ENCODE measurements at regions not wholly inside any gene's neighbourhood (a gene's known extent, or its start where the extent isn't known, plus 50 kb on each side); places are given as distances from the start of the nearest gene placed in this dataset.

DNA sequence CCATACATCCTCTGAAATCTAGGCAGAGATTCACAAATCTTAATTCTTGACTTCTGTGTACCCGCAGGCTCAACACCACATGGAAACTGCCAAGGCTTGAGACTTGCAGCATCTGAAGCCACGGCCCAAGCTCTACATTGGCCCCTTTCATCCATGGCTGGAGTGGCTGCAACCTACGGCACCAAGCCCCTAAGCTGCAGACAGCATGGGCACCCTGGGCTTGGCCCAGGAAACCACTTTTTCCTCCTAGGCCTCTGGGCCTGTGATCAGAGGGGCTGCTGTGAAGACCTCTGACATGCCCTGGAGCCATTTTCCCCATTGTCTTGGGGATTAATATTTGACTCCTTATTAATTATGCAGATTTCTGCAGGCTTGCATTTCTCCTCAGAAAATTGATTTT lies 457.9 kb downstream of the GRIA2 start:
- DNase-seq (ENCODE audit: low read depth in 3 of 3), result no peak

DNA sequence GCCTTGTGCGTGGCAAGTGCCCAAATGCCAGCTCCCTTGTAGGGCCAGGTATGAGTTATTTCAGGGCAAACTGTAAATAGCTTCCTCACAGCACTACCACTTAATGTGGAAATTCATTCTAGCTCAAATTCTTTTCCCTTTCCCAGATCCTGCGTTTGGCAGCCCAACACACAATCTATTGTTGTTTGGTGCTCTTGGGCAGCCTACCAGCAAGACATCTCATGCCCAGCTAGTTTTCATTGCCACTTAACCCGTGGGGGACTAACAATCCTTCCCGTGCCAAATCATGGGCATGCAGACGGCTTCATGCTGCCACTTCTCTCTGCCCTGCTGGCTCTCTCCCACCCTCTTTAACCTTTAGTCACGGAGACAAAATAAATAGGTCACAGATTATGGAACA lies 454.2 kb downstream of the GRIA2 start:
- no peak for DNase-seq (ENCODE audit: low read depth in 3 of 3)

DNA sequence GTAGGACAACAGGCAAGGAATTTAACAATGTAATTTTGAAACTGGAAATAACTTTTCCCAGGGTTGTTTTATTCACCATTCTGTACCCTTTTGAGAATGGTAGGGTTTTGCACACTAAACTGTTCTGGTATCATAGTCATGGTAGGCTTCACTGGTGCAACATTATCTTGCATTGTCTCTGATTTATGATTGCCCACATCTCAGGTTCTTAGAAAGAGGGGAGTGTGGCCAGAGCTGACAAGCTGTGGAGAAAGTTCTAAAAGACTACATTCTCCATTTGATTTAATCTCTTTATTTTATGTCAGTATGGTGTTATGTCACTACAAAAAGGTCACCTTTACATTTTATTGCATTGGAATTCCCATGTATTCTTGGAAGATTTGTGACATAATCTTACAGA lies 447.3 kb downstream of the GRIA2 start:
- DNase-seq (ENCODE audit: low read depth in 3 of 3), result no peak

DNA sequence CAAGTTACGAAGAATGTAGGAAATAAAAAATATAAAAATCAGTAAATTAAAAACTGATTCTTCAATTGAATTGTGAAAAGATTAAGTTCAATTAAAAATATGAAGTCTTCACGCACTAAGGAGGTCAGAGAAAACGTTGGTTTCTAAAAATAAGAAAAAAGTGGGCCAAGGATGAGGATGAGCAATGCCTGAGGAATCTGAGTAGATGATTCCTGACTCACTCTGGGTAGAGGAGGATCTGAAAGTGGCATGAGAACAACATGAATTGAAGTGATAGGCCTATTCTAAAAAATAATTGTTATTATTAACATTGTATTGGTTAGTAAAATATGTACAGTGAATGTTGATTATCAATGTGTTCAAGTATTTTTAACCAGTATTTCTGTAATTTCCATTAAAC lies 444.2 kb downstream of the GRIA2 start:
- DNase-seq (ENCODE audit: low read depth in 3 of 3), result no peak

DNA sequence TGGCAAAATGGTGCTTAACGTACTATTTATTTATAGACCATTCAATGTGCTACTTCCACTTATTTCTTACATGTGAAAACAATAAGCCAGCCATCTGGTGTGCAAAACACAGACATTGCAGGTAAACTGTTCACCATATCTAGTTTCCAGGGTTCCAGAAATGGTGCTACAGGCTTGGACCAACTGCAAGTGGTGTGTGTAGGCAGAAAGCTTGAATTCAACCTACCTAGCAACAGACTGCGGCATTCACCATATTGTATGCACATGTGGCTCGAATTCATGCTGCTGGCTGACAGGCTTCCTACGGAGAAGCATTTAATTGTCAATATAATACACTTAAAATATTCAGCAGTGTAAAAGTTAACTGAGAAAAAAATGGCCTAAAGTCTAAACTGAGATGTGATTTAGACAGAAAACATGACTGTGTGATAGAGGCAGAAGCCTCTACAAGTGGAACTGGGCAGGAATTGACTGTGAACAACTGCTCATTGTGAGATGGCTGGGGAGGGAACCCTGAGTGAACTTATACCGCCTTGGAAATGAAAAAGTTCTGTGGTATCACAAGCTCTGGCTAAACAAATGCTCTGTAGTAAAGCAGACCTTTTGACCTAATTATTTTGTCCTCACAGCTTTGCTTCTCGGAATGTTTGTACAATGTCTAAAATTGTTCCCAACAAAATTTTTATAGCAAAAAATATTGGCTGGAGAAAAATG lies 434.7 kb downstream of the GRIA2 start:
- DNase-seq (ENCODE audit: low read depth in 3 of 3), result no peak

DNA sequence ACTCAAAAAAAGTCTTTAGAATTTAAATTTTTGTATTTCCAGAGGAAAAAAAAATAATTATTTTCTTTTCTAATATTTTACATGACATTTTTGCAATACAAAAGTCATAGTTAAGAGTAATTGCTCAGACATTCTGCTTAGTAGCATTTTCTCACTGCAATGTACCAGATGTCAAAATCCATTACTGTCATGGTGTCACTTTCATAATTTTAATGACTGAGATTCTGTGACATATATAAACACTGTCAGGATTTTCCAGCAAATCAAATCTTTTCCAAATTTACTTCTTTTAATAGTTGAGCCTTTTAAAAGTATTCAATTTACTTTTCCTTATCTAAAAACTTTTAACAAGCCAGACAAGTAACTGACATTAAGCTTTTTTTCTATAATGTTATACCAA lies 422.7 kb downstream of the GRIA2 start:
- DNase-seq (ENCODE audit: low read depth in 3 of 3), result no peak

DNA sequence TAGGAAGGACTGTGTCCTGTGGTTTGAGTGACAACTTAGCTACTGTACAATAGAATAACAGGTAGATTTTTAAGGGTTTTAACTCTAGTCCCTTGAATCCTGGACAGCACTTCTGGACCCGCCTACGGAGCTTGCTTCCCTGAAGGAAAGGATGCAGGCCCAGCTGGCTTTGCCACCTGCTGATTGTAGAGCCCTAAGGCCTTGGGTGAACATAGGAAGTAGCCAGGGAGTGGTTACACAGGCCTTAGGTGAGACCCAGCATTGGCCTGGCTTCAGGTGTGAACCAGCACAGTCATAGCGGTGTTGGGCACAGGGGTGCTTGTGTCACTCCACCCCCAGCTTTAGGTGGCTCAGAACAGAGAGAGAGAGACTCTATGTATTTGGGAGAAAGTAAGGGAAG lies 413.5 kb downstream of the GRIA2 start:
- no peak for DNase-seq (ENCODE audit: low read depth in 3 of 3)

DNA sequence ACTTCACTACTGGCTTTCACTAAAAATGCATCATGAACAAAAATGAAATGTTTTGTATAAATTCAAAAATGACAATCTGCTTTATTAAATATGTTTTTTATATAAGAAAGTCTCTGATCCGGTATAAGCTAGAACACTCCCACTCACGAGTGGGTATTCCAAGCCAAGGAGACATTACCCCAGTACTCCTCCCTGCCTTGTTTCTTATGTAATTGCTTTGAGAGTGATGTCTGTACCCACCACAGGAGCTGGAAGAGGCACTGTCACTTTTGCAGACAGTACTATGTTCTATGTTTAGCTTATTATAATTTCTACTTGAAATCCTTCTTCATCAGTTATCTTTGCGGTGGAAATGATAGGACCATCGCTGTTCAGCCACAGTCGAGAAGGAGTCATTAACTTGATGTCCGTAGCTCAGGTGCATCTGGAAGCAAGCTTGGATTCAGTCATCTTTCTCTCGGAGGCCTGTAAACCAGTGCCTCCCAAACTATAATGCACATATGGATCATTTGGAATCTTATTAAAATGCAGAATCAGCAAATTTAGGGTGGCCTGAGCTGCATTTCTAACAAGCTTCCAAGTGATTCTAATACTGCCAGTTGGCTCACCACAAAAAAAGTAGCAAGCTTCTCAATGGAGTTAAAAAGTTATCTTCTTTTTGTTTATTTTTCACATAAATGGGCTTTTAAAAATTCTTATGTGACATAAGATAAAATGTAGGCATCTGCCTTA lies 396.4 kb downstream of the GRIA2 start:
- no peak for DNase-seq (ENCODE audit: low read depth in 3 of 3)

DNA sequence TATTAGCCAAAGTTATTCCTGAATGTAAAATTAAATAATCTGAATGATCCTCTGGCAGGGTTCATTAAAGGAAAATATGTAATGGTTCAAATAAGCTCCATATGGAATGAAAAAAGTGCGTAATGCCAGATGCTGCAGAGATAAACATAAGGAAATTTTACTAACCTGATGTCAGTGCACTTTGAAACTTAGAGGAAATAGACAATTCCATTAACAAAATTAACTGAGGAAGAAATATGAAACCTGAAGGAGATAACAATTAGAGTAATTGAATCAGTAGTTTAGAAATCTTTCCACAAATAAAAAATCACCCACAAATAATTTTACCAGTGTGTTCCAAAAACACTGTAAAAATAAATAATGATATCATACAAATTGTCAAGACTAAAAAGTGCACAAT lies 387.5 kb downstream of the GRIA2 start:
- no peak for DNase-seq (ENCODE audit: low read depth in 3 of 3)

DNA sequence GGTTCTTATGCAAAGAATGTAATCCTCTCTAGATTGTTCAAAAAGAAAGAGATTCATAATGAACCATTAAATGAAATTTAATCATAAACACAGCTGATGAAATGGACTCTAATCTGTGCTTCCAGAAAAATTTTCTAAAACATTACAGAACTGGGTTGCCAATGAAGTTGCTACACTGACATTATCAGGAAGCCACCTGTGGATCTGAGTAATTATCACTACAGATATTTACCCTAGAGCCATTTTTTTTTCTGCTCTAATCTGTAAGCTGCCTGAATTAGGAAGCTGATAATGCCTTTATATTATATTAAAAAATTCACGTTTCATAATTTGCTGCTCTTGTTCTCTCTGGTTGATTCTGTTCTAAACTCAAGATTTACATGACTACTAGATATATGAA lies 380.1 kb downstream of the GRIA2 start:
- DNase-seq (ENCODE audit: low read depth in 3 of 3), result no peak

DNA sequence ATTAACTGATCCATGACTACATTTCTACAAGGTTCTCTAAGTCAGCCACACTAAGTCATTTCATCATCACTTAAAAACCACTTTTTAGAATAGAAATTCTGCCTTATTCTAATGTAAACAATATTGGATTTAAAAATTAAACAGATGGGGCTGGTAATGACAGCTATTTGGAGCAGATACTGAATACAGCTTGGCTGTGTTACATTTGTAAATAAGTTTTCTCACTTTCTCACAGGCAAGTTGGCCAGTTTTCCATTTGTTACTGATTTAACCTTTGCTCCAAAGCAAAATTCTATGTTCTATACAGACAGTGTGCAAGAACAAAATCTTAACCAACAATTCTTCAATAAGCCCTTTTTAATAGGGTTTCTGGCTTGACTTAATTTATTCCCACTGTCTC lies 370.7 kb downstream of the GRIA2 start:
- no peak for DNase-seq (ENCODE audit: low read depth in 3 of 3)

DNA sequence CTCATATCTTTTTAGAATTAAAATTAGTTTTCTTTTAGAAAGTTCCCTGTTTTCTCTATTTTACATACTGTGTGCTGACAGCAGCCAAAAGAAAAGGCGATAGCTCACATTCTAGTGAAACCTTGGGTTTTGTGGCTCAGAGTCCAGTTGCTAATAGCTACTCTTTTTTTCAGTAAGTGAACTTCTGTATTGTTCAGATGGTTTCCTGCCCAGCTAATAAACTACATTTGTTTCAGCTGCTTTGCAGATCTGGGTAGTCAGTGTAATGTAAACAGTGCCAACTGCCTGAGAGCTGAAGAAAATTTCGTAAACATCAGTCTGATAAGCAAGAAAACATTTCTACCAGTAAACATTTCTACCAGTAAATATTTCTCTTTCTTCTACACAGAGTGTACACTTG lies 370.2 kb downstream of the GRIA2 start:
- DNase-seq (ENCODE audit: low read depth in 3 of 3), result no peak

DNA sequence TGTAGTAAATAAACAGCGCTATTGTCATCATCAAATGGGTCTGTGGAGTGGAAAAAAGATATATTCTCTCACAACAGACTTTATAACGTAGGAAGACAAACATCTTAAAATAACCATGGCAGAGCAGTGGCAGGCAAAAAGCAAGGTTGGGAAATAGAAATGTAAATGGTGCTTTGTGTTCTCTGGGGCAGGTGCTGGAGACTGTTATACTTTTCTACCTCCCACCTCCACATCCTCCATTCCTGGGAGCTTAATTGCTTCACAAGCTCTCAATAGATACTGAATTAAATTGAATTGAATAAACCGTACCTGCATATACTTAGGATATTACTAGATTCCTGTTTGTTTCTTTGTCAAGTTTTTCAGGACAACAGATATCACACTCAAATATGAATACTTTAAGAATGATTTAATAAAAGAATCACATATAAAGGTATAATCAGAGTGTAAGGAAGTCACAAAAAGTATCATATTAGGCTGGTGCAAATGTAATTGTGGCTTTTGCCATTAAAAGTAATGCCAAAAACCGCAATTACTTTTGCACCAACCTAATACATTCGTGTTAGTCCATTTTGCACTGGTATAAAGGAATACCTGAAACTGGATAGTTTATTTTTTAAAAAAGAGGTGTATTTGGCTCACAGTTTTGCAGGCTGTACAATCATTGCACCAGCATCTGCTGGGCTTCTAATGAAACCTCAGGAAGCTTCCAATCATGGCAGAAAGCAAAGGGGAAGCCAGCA lies 367.3 kb downstream of the GRIA2 start:
- DNase-seq (ENCODE audit: low read depth in 3 of 3), result no peak

DNA sequence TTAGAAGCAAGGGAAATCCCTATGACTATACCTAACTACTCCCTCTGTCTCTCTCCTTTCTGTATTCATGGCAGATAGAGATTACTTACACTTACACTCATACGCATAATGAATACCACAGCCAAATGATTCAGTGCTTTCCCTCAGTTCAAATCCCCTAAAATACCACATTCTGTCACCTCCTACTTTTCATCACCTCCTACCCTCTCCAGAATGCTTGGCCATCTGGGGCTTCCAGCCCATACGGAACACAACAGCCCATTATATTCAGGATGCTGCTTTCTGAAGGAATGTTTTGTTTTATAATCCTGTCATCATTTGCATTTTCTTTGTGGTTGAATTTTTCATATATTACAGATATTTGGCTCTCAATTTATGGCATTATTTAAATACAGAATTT lies 361.6 kb downstream of the GRIA2 start:
- DNase-seq (ENCODE audit: low read depth in 3 of 3), result no peak

DNA sequence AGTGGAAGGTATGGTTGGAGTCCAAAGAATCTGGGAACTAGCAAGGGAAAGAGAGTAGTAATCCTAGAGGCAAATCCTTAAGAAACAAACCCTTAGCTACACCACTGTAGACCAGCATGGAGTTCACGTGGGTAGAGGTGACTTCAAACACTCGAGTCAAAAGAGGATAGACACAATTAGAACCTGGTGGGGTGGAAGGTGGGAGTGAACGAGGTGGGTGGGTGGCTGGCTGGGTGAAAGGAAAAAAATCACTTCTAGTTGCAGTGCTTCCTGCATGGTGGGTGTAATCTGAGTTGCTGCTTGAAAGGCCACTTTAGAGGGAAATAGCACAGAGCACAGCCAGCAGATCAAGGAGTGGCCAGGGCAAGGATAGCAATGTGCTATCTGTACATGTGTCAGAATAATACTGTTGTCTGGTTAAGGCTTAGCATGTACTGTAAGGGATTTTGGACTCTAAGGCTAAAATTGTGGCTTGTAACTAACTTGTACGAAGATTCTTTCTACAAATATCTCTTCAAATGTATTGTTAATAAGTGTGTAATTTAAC lies 356.2 kb downstream of the GRIA2 start:
- DNase-seq (ENCODE audit: low read depth in 3 of 3), result no peak

DNA sequence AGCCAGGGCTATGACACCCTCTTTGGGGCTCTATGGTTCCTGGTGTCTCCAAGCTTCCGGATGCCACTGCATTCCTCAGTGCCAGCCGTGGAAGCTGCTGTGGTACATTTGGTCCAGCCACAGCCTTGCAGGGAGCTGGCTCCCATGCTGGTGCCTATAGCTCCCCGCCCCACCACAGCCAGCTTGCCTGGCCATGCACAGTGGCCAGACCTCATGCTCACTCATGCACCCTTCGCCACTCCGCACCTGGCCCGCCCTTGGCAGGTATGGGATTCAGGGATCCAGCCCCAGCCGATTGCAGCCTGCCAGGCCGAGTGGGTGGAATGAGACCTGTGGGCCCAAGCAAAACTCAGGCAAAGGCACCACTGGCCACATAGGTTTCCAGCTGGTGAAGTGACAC lies 354.8 kb downstream of the GRIA2 start:
- DNase-seq (ENCODE audit: low read depth in 3 of 3), result no peak

DNA sequence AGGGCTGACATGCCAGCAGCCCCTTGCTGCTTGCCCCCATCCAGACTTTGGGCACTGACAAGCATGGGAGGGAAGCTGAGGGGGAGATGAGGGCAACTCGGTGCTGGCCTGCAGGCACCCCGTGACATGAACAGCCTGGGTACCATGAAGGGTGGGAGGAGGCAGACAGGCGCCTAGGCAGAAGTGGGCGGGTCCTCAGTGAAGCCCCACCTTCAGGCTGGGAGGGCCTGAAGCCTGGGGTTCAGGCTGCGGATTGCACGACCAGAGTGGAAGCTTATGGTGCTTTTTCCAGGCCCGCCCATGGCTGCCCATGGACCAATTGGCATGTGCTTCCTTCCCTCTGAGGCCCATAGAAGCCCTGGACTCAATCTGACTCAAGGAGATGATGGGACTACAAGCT lies 354.1 kb downstream of the GRIA2 start:
- DNase-seq (ENCODE audit: low read depth in 3 of 3), result no peak

DNA sequence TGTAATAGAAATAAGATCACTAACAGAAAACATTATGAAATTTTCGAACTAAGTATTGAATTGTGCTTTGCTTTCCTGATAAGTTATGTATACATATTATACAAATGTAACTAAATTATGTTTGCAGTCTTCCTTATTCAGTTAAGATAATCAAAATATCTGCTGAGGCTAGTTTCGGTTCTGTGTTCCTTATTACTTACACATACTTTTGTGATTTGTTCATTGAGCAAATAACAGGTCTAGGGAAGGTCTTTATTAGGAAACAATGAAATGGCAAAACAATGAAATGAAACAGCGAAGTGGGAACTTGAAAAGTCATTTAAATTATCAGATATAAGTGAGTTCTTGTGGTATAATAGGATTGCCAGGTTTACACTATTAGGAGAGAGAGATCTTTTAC lies 352.4 kb downstream of the GRIA2 start:
- DNase-seq (ENCODE audit: low read depth in 3 of 3), result no peak

DNA sequence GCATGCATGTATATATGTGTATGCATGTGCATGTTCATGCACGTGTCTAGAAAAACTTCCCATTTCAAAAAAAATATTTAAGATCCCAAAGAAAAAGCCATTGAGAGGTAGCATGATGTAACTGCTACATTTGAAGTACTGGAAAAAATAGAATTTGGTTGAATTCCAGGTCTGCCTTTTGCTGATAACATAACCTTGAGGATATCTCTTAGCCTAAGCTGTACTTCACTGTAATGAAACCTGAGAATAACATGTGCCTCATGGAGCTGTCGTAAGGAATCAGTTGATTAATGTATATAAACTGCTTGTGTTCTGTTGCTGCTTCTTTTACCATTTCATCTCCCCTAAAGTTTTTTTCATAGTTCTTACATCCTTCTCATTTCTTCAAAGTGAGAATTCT lies 351.8 kb downstream of the GRIA2 start:
- no peak for DNase-seq (ENCODE audit: low read depth in 3 of 3)

DNA sequence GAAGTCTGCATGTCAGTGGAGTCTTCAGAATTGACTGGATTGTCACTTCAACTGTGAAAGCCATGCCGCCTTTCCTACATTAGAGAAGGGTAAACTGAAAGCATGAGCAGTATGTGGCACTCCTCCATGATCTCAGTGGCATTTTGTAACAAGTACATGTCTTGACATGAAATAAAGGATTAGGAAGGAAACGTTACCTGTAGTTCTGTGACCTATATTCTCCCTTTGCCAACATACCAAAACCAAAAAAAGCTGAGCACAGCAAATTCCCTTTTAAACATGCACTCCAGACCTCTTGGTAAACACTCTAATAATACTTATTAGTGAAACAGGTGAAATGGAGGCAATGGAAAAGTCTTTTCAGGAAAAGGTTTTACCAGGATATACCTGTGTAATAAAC lies 344.2 kb downstream of the GRIA2 start:
- no peak for DNase-seq (ENCODE audit: low read depth in 3 of 3)

DNA sequence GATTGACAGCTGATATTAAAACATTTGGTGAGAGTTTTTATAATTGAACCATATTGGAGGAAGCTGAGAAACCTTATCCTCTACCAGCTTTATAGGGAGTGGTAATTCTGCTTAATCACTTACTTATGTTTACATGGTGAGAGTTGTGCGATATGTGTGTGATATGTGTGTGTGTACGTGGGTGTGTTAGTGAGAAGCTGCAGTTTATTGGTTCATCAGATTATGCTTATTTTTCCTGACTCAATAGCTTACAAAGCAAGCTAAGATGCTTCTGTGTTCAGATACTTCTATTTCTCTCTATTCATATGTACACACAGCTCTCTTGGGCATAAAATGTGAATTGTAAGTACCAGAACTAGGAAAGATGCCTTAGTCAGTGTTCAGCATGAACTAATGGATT lies 343.7 kb downstream of the GRIA2 start:
- no peak for DNase-seq (ENCODE audit: low read depth in 3 of 3)

DNA sequence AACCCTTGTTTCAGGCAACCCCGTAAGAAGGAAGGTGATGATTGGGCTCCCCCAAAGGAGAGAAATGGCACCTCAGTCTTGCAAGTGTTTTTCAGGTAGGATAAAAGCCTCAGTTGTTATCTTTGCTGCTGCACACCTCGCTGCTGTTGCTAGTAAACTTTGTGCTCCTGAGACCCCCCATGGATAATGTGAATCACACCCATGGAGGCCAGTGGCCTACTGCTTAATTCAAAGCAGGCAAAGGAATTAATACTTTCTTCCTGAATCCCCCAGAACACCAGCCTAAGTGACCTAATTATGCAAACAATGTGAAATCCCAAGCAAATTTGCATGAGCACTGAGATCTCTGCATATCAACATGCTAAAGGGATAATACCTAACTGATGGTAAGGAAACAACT lies 337.5 kb downstream of the GRIA2 start:
- DNase-seq (ENCODE audit: low read depth in 3 of 3), result no peak

DNA sequence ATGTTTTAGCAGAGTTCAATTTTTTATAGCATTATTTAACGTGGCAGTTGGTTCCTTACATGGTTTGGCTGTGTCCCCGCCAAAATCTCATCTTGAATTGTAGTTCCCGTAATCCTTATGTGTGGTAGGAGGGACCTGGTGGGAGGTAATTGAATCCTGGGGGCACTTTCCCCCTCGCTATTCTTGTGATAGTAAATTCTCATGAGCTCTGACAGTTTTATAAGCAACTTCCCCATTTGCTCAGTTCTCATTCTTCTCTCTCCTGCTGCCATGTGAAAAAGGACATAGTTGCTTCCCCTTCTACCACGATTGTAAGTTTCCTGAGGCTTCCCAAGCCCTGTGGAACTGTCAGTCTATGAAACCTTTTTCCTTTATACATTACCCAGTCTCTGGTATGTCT lies 329.5 kb downstream of the GRIA2 start:
- DNase-seq (ENCODE audit: low read depth in 3 of 3), result no peak

Measured in stimulated activated CD4-positive, alpha-beta T cell treated with anti-CD3 and anti-CD28 coated beads, TNF-alpha, amount 100 ng/mL, for 4 hours (primary cell).